ENCODE measurements at regions not wholly inside any gene's neighbourhood (a gene's known extent, or its start where the extent isn't known, plus 50 kb on each side); places are given as distances from the start of the nearest gene placed in this dataset.

GRCh38 chr2:5379811-5380210 lies 312.4 kb upstream of the SOX11 start:
- DNase-seq = no peak

GRCh38 chr2:5385596-5385995 lies 306.6 kb upstream of the SOX11 start:
- no peak for DNase-seq

DNA sequence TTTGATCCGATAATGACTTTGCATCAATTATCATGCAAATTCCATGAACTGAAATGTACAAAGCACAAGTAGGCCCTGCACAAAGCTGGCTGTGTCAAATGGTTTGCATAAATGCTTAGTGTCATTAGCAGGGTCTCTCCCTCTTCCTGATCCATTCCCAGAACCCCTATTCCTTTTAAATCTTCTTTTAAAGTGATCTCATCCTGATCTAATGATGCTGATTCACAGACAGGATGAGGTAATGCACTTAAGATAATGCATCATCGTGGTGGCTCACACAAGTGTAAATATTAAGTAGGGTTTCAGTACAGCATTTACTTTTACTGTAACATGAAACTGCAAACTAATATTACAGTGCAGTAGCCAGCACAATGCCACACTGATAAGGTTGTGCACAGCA lies 304.8 kb upstream of the SOX11 start:
- no peak for DNase-seq

DNA sequence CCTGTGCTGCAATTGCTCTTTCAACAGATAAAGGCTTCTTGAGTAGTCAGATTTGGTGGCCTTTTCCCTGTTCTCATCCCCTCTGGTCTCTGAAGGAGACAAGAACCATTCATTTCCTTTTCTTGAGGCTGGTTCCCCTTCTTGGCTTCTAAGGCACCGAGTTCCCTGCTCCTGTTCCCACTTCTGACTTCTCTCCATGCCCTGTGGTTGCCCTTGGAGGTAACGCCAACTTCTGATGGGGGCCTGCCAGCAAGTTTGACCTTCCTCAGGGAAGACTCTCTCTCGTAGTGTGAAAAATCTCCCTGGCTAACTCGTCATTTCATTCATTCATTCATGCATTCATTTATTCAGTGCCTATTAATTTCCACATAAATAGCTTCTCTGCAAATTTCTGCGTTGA lies 302.4 kb upstream of the SOX11 start:
- no peak for DNase-seq

- DNase-seq = peak; percentile 28
Observed at GRCh38 chr2:5391362-5391761, 300.8 kb upstream of the SOX11 start.

GRCh38 chr2:5392658-5393057 lies 299.5 kb upstream of the SOX11 start:
- no peak for DNase-seq

GRCh38 chr2:5393474-5393873 lies 298.7 kb upstream of the SOX11 start:
- DNase-seq = no peak

DNA sequence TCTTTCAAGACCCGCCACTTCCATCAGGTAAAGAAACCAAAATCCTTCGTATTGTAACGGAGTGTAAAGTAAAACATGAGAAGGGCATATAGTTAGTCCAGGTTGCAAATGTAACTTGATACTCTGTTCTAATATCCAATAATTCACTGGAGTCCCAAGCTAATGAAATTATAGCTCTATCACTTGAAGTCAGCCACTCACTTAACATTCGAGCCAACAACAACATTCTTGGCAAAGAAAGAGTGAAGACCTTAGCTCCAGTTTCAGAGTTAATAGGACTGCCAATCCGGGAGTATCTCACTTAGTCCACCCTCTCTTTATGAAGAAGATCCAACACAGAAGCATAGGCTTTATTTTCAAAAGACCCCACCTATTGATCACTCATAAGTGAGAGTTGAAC lies 298.0 kb upstream of the SOX11 start:
- no peak for DNase-seq

GRCh38 chr2:5401115-5401657 lies 291.0 kb upstream of the SOX11 start:
- no peak for DNase-seq

GRCh38 chr2:5403392-5403791 lies 288.8 kb upstream of the SOX11 start:
- DNase-seq = no peak

DNA sequence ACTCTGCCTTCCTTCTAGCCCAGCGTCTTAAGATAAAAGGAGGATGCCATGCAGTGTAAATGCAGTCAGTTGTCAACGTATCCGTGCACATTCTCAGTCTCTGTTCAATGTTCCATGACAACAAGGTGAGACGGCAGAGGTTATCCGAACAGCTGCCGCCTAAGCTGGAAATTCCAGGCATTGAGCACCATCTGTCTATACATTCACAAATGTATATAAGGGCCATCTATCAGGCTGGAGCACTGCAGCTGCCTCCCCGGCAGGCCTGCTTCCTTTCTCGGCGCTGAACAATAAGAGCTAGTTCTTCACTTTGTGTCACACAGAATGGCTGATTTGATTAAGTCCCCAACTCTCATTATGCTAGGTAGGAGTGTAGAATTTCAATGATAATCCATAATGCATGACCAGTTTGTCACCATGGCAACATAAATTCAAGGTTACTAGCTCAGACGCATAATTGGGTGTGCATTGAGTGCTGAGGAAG lies 282.2 kb upstream of the SOX11 start:
- DNase-seq = peak; percentile 100

GRCh38 chr2:5410991-5411700 lies 281.0 kb upstream of the SOX11 start:
- DNase-seq = no peak

GRCh38 chr2:5412001-5412400 lies 280.2 kb upstream of the SOX11 start:
- DNase-seq = no peak

GRCh38 chr2:5433855-5434254 lies 258.3 kb upstream of the SOX11 start:
- no peak for DNase-seq

- no peak for DNase-seq
Observed at GRCh38 chr2:5437375-5437774, 254.8 kb upstream of the SOX11 start.

DNA sequence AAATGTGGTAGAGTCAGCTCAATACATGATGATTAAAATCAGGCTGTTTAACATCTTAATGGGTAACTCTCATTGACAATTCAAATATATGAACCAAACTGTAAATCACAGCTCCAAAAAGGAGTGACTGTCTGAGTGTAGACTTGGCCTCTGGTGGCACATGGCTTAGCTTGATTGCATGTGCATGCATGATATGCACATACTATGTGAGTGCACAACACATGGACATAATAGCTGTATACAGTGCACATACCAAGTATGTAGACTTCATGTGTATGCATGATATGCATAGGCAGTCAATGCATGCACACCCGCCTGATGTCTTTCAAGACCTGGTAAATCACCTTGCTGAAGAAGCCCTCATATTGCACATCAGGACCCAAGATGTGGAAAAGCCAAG lies 252.0 kb upstream of the SOX11 start:
- no peak for DNase-seq

- no peak for DNase-seq
Observed at GRCh38 chr2:5442736-5443135, 249.4 kb upstream of the SOX11 start.

DNA sequence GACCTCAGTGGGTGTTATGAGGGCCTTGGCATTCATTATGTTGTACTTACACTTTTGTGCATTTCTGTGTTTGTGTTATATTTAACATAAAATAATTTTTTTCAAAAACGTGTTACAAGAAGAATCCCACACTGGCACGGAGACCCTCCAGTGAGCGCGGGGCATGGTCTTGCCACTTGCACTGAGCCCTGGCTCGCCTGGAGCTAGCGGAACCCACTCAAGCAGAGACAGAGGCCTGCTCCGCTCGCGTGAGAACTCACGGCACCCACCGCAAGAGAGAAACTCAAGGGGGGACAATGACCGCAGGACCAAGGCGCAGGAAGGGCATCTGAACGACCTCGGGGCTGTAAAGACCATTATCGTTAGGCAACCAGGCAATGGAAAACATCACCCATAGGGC lies 248.0 kb upstream of the SOX11 start:
- no peak for DNase-seq

- no peak for DNase-seq
Observed at GRCh38 chr2:5444854-5445253, 247.3 kb upstream of the SOX11 start.

- no peak for DNase-seq
Observed at GRCh38 chr2:5449867-5450266, 242.3 kb upstream of the SOX11 start.

DNA sequence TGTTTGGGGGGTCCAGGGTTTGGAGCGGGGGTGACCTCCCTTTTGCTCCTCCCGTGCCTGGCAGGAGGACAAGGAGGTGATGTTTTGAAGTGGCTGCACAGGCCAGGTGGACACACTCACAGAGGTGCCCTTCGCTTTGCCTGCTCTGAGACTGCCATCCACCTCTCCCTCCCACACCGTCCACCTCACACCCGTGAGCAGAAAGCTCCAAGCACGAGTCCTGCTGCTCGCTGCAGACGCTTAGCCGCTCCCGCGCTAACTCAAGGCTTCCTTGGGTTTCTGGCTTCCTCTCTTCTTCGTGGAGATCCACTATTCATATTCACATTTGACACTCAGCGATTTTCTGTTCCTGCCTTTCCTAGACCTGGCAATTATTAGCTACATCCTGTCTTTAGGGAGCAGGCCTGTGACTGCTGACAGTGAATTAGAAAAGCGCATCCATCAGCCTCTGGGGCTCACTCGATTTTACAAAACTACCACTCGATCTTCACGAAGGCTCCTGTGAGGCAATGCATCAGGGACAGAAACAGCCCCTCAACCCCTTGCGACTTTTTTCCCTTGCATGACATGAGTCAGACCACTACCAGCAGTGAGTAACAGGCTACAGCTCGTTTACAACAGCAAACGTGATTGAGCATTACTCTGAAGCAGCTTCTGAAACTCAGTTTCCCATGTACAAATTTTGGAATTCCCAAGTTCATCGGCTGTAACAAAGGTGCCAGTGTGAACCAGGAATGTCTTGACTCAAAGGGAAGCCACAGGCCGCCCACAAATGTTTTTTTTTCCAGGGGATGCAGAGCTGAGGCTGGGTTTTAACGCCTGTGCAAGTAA lies 238.7 kb upstream of the SOX11 start:
- no peak for DNase-seq

DNA sequence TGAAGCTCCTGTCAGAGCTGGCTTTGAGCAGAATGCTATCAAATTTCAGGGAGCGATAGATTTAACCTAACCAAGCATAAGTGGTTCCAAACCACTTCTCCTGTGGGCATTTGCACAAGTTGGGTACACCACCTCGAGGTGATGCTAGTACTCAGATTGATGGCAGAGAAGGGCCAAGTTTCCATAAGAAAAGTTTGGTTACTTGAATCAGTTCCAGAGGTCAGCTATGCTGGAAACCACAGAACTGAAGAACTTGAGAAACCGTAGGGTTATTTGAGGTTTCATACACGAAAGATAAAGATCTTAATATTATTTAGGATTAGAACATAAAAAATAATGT lies 238.2 kb upstream of the SOX11 start:
- no peak for DNase-seq

DNA sequence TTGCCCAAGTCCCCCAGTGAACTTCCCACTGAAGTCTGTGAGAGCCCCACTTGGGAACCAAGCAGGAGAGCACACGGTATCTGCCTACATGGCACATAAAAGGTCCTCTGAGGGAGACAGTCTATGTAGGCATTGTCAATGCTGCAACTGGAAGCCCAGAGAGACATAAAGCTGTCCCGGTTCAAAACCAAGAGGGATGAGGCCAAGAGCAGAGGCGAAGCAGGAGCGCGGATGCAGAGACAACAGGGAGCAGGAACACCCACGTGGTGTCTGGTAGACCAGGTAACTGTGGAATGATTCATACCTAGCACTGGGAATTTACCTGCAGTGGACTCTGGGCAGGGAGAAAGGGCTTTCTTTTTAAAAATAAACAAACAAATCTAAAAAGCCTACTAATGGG lies 233.1 kb upstream of the SOX11 start:
- no peak for DNase-seq

- no peak for DNase-seq
Observed at GRCh38 chr2:5464657-5465056, 227.5 kb upstream of the SOX11 start.
